ENCODE measurements at regions not wholly inside any gene's neighbourhood (a gene's known extent, or its start where the extent isn't known, plus 50 kb on each side); places are given as distances from the start of the nearest gene placed in this dataset.
"Not testable (repeated sequence)": the region's sequence is repeated elsewhere in the genome, so short reads cannot be mapped to it uniquely, and the experiment has no call there.

DNA sequence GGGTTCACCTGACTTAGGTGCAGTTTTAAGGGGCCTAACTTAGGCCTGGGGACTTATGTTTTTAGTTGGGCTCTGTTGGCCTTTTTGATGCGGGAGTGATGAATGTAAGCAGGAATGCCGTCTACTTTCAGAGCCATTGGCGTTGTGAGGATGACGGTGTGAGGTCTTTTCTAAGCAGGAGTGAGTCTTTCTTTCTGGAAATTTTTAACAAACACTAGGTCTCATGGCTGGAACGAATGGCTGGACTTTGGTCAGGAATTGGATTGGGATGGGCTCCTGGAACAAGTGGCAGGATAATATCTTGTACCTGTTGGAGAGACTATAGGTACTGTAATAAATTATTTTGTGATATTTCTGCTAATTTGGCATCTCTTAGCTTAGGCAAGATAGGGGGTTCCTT is 163.9 kb upstream of the CCZ1B start:
- DNase-seq (ENCODE audit: low read depth), result not testable (repeated sequence)

DNA sequence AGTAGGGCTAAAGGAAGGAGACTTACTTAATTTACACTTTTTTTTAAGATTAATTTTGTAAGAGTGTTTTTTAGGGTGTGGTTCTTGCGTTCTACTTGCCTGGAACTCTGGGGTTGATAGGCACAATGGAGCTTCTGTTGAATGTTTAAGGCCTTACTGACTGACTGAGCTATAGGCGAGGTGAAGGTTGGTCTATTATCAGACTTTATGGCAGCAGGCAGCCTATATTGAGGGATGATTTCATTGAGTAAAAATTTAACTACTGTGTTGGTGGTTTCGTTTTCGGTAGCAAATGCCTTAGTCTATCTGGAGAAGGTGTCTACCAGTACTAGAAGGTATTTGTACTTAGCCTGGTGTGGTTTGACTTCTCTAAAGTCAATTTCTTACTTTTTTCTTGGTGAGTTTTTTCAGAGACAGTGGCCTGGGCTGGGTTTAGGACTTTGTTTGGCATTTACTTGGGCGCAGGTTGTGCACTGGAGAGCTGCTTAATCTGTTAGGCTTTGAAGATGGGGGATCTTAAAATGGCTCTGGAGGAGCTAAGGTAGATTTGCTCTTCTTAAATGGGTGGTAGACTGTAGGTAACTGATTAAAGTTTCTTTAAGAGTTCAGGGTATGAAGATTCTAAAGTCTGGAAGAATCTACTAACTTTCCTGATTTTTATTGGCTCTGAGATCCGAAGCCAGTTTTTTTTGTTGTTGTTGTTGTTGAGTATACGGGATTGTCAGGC is 164.5 kb upstream of the CCZ1B start:
- not testable (repeated sequence) for DNase-seq (ENCODE audit: low read depth)

DNA sequence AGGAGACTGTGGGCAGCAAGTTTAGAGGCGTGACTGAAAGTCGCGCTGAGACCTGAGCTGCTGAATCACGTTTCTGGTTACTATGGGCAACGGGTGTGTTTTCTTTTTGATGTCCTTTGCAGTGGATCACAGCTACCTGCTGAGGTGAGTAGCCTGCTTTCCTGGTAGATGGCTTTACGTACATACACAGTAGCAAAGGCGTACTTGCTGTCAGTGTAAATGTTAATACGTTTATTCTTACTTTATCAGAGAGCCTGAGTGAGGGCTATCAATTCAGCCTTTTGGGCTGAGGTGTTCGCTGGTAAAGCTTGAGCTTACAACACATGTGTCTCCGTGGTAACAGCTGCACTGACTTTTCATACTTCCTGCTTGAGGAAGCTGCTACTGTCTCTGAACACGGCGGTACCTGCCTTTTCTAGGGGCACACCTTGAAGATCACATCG is 165.1 kb upstream of the CCZ1B start:
- DNase-seq (ENCODE audit: low read depth), result not testable (repeated sequence)

- DNase-seq (ENCODE audit: low read depth), result not testable (repeated sequence)
Observed at GRCh38 chr7:6991686-6992085, 165.6 kb upstream of the CCZ1B start.

GRCh38 chr7:6992133-6992532 is 166.1 kb upstream of the CCZ1B start:
- not testable (repeated sequence) for DNase-seq (ENCODE audit: low read depth)

DNA sequence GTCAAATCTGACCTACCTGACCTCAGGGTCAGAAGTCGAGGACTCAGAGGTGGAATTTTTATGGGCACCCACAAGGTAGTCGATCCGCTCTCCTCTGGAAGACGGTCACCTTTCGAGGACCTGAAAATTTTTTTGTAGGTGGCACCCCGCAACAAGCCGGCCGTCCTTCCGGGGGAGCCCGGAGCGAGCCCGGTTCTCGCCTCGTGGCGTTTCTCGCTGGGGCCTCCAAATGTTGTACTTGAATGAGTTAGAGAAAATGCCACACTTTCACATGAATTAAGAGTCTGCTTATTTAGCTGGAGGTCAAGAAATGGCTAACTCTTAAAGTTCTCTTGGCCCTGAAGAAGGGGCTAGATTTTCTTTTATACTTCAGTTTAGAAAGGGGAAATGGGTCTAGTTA is 169.0 kb upstream of the CCZ1B start:
- DNase-seq (ENCODE audit: low read depth), result not testable (repeated sequence)

DNA sequence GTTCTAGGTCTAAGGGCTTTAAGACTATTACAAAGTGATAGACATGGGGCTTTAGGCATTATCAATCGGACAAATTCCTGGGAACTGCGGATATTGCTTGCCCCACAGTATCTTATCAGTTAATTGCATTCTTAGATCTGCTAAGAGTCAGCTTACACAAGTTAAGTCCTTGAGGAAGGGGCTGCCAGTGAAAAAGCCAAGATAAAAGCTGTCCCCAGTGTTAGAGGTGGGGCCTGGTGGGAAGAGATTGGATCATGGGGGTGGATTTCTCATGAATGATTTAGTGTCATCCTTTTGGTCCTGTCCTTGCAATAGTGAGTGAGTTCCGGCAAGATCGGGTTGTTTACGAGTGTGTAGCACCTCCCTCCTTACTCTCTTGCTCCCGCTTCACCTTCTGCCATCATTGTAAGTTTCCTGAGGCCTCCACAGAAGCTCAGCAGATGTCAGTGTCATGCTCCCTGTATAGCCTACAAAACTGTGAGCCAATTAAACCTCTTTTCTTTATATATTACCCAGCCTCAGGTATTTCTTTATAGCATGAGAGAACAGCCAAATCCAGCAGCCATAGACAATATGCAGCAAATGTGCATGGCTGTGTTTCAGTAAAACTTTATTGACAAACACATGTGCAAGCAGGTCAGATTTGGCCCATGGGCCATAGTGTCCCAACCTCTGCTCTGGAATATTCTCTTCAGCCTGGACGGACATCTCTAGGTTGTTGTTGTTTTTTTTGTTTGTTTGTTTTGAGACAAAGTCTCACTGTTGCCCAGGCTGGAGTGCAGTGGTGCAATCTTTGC is 169.6 kb upstream of the CCZ1B start:
- DNase-seq (ENCODE audit: low read depth), result not testable (repeated sequence)

DNA sequence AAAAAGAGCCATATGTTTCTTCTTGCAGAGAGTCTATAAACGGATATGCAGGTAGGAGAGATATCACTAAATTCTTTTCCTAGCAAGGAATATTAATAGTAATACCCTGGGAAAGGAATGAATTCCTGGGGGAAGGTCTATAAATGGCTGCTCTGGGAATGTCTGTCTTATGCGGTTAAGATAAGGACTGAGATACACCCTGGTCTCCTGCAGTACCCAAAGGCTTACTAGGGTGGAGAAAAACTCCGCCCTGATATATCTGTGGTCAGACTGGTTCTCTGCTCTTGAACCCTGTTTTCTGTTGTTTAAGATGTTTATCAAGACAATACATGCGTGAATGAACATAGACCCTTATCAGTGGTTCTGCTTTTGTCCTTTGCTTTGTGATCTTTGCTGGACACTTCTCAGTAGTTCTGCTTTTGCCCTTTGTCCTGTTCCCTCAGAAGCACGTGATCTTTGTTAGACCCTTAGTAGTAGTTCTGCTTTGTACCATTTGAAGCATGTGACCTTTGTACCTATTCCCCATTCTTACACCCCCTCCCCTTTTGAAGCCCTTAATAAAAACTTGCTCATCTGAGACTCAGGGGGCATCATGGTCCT is 173.1 kb upstream of the CCZ1B start:
- DNase-seq (ENCODE audit: low read depth), result not testable (repeated sequence)

DNA sequence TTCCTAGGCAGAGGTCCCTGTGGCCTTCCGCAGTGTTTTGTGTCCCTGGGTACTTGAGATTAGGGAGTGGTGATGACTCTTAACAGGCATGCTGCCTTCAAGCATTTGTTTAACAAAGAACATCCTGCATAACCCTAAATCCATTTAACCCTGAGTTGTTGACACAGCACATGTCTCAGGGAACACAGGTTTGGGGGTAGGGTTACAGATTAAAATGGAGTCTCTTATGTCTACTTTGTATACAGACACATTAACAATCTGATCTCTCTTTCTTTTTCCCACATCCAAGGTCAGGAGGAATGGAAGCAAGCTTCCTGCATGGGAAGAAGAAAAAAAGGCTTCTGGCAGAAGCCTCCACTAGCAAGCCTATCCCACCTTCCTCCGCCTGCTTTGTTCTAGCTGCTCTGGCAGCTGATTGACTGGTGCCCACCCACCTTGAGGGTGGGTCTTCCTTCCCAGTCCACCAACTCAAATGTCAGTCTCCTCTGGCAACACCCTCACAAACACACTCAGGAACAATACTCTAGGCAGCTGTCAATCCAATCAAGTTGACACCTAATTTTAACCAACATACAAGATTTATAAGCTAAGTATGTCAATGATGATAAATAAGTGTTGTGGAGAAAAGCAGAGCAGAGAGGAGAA is 176.5 kb upstream of the CCZ1B start:
- no peak for DNase-seq (ENCODE audit: low read depth)

- no peak for DNase-seq (ENCODE audit: low read depth)
Observed at GRCh38 chr7:7005303-7005702, 177.0 kb upstream of the C1GALT1 start.

- DNase-seq (ENCODE audit: low read depth), result not testable (repeated sequence)
Observed at GRCh38 chr7:7005949-7006348, 176.4 kb upstream of the C1GALT1 start.

GRCh38 chr7:7011241-7011640 is 171.1 kb upstream of the C1GALT1 start:
- DNase-seq (ENCODE audit: low read depth), result not testable (repeated sequence)

- DNase-seq (ENCODE audit: low read depth), result not testable (repeated sequence)
Observed at GRCh38 chr7:7011751-7012150, 170.6 kb upstream of the C1GALT1 start.

DNA sequence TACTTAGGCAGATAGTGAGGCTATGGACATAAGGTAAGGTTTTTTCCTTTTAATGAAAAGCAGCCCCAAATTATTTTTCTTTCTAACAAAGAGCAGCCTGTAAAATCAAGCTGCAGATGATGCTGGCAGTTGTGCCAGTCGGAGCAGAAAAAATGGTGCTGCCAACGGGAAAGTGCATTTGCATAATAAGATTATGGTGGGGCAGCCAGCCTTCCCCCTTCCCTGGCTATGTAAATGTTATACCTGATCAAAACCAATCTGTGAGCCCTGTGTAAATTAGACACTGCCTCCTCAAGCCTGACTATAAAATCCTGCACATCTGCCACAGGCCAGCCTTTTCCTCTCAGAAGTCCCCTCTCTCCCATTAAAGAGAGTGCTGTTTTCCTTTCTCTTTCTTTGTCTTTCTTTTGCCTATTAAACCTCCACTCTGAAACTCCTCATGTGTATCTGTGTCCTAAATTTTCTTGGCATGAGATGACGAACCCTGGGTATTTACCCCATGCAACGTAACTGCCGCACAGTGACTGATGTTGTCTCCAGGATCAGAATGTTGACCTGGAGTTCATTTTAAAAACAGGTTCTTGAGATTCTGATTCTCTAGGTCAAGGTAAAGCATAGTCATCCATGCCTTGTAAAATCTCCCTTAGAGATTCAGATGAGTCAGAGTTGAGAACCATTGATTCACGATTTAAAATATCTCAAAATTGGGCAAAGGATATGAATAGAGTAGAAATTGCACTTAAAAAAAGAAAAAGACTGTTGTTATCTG is 167.3 kb upstream of the C1GALT1 start:
- DNase-seq (ENCODE audit: low read depth), result no peak

DNA sequence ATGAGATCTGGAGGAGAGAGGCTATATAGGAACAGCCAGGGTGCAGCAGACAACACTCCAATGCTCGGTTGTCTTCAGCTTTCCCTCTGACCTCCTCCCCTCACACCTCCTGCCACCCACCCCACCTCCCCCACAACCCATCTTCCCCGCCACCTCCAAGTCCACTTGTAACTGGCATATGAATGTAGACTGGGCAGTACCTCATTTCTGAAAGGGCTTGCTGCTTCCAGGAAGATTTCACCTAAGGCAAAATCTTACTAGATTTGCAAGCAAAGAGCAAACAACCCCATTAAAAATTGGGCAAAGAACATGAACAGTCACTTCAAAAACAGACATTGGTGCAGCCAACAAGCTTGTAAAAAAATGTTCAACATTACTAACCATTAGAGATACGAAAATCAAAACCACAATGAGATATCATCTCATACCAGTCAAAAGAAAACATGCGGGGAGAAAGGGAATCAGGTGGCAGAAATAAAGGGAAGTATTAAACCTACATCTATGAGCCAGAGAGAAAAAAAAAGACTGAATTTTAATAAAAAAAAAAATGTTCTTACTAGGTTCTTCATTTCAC is 164.6 kb upstream of the C1GALT1 start:
- no peak for DNase-seq (ENCODE audit: low read depth)

GRCh38 chr7:7018290-7018689 is 164.1 kb upstream of the C1GALT1 start:
- no peak for DNase-seq (ENCODE audit: low read depth)

- no peak for DNase-seq (ENCODE audit: low read depth)
Observed at GRCh38 chr7:7032221-7032620, 150.1 kb upstream of the C1GALT1 start.

- no peak for DNase-seq (ENCODE audit: low read depth)
Observed at GRCh38 chr7:7035851-7036250, 146.5 kb upstream of the C1GALT1 start.

- not testable (repeated sequence) for DNase-seq (ENCODE audit: low read depth)
Observed at GRCh38 chr7:7042286-7042893, 140.0 kb upstream of the C1GALT1 start.

GRCh38 chr7:7044806-7045205 is 137.5 kb upstream of the C1GALT1 start:
- no peak for DNase-seq (ENCODE audit: low read depth)

All from LHCN-M2 (cell line).